ENCODE measurements at regions not wholly inside any gene's neighbourhood (a gene's known extent, or its start where the extent isn't known, plus 50 kb on each side); places are given as distances from the start of the nearest gene placed in this dataset.

- TF ChIP-seq USF1 (IDR thresholded peaks at IDR 0.05) (no peak), CEBPB (IDR thresholded peaks at IDR 0.05) (no peak), TEAD4 (IDR thresholded peaks at IDR 0.05) (no peak), CREB1 (IDR thresholded peaks at IDR 0.05; ENCODE audit: low read depth) (no peak)
These were observed 301.0 kb downstream of the TBC1D4 start for GRCh38 chr13:75180805-75181455.

Data from Ishikawa (cell line).